GM21528 (cell line): ENCODE measurements at regions not wholly inside any gene's neighbourhood (a gene's known extent, or its start where the extent isn't known, plus 50 kb on each side); places are given as distances from the start of the nearest gene placed in this dataset.

ENCODE experiments used
- ATAC-seq: cut with Tn5 transposase; IDR thresholded peaks from one replicate; pipeline ENCODE4 v1.9.1; 2021; ENCODE audit warnings: mild to moderate bottlenecking, moderate library complexity; ENCODE audit not compliant: unreplicated experiment, low FRiP score

GRCh38 chr12:46503637-46504175, 131.1 kb upstream of the SLC38A2 start:
- ATAC-seq, result no peak

- ATAC-seq, result no peak
Measured at GRCh38 chr12:46500673-46501072, 128.1 kb upstream of the SLC38A2 start.

DNA sequence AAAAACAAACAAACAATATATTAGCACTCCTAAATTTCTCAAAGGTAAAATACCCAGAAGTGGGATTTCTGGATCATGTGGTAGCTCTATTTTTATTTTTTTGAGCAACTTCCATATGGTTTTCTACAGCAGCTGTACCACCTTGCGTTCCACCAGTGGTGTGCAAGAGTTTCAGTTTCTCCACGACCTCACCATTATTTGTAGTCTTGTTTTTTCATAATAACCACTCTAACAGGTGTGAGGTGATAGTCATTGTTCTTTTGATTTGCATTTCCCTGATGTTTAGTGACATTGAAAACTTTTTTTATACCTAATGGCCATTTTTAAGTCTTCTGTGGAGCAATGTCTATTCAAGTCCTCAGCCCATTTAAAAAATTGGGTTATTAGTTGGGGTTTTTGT, 127.3 kb upstream of the SLC38A2 start:
- ATAC-seq, result peak; percentile 80

DNA sequence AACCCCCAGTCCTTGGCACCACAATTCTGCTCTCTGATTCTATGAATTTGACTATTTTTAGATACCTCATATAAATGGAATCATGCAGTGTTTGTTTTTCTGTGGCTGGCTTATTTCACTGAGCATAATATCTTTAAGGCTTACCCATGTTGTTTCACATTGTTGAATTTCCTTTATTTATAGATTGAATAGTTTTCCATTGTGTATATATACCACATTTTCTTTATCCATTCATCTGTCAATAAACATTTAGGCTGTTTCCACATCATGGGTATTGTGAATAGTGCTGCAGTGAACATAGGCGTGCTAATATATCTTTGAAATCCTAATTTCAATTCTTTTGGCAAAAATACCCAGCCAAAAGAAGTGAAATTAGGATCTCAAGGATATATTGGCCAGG, 126.7 kb upstream of the SLC38A2 start:
- no peak for ATAC-seq

GRCh38 chr12:46497739-46498138, 125.2 kb upstream of the SLC38A2 start:
- ATAC-seq, result no peak

- ATAC-seq, result no peak
Measured at GRCh38 chr12:46494424-46494823, 121.9 kb upstream of the SLC38A2 start.

DNA sequence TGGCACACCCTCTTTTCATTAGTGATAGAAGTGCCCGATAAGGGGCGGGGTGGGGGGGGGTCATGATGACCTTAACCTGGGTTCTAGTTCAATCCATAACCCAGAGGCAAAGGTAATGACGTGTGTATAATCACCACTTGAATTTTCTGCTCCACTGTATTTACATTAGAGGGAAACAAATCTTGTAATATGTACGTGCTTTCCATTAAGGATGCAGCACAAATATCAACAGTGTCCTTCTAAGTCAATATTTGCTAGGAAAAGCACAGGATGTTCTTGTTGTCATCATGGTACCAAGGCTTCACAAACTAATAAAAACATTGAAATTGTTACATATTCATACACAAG, 121.2 kb upstream of the SLC38A2 start:
- no peak for ATAC-seq

GRCh38 chr12:46493150-46493833, 120.7 kb upstream of the SLC38A2 start:
- ATAC-seq, result no peak

DNA sequence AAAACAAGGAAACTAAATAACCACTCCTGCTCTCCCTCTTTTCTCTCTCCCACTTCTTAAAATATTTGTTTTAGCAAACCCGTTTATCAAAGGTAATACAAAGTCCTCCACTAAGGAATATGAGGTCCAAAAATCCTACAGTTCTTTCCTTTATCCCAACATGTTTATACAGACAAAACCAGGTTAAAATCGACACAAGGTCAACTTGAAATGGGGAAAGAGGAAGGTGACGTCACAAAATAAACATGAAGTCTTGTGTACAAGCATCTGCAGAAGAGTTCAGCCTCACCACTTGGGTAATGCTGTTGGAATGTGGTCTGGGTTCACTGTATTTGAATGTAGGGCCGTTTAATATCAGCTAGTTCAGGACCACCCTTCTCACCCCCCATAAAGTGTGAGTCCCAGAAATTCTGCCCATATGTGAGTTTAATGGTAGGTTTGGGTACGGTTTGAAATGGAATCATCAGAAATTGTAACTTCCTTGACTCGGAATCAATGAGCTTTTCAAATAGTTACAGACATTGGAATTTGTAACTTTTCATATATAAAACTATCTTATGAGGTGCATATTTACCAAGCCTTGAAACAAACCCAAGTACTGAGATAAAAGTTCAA, 120.0 kb upstream of the SLC38A2 start:
- ATAC-seq, result no peak

DNA sequence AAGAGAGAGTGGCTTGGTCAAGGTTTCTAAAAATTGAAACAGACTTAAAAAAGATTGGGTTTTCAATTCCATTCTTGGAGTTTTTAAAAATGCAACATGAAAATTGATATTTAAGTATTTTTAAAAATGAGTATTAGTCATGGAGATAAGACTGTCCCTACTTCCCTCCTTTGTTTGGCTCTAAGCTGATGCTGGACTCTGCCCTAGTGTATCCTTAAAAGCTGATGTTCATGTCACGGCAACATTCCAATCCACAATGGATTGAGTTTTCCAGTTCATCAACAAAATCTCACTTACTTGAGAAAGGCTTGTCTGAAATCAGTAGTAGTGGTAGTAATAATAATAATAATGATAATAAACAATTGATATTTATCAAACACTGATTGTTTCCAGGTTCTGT, 119.0 kb upstream of the SLC38A2 start:
- ATAC-seq, result no peak

- no peak for ATAC-seq
Measured at GRCh38 chr12:46490635-46491034, 118.1 kb upstream of the SLC38A2 start.

DNA sequence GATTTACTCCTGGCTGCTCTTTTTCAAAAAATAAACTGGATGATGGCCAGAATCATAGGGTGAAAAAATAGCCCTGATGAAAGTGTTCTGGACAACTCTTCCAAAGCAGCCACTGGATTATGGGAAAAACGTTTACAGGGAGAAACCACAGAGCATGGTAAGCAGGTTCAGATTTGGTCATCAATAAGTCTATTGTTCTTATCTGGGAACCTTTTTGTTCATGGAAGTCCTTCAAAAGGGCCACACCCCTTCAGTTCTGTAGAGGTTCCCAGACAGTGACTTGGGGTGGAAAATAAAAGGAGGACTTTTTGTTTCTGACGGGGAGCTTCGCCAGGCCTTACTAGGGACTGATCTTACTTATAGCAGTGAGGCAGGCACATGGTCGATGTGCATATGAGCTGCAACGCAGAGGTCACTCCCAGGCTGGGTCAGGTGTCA, 117.4 kb upstream of the SLC38A2 start:
- no peak for ATAC-seq

DNA sequence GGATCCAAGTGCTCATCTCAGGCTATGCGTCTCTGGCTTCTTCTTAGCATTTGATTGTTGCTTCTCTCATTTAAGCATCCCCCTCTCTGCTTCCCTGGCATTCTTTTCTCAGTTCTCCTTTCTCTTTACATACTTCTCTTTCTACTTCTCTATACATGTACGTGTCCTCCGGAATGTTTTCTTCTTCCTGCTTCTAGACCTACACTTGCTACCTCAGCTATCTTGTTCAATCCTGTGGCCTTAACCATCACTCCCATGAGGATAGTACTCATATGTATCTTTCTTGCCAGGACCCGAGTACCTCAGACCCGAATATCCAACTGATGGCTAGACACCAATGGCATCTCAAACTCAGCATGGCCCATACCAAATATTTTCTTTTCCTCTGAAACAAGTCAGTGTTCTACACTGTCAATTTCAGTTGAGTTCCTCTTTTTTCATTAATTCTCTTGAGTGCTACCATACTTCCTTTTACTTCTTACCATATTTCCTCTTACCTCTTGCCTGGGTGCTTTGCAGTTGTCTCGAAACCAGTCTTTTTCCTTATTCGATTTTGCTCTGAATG, 115.1 kb upstream of the SLC38A2 start:
- ATAC-seq, result no peak

- no peak for ATAC-seq
Measured at GRCh38 chr12:46486588-46486987, 114.0 kb upstream of the SLC38A2 start.

DNA sequence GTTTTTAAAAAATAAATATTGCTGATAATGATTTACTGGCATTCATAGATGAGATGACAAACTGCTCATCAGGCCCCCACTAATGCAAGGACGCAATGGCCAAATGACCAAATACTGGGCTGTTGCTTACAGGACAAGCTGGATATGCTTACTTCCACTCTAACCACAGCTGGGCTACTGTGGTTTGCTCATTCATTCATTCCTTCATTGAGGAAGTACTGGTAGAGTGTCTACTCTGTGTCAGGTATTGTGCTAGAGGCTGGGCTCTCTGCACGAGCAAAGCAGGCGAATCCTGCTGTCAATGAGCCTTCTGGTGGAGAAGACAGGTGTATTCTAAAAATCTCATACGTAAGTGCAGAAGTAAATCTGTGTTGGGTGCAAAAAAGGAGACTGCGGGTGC, 113.3 kb upstream of the SLC38A2 start:
- ATAC-seq, result no peak

DNA sequence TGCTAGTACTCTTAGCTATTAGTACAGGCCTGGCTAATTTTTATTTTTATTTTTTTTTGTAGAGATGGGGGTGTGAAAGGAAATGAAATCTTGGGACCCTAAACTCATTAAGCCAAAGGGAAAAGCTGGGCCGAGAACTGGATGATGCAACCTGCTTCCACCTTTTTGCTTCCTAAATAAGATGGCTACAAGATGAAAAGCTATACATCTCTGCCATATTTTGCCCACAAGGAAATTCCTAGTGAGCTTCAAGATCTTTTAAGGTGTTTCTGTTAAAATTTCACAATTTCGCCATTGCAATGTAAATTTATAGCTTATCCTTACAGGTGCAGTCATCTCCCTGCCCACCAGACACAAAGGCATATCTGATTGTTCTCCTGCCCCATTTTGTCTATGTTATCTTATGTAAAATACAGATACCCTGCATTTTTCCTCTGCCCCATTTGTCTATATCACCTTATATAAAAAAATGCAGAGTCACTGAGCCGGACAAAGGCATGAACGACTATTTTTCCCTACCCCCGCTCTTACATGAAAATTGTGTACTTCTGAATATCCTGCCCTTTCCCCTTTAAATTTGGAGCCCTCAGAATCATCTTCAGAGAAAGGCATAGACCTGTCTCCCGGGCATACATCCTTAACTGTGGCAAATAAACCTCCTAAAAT, 112.0 kb upstream of the SLC38A2 start:
- ATAC-seq, result no peak

- ATAC-seq, result no peak
Measured at GRCh38 chr12:46483572-46484395, 111.2 kb upstream of the SLC38A2 start.

- ATAC-seq, result no peak
Measured at GRCh38 chr12:46480724-46481123, 108.2 kb upstream of the SLC38A2 start.

- no peak for ATAC-seq
Measured at GRCh38 chr12:46480316-46480715, 107.7 kb upstream of the SLC38A2 start.

- no peak for ATAC-seq
Measured at GRCh38 chr12:46478123-46478522, 105.5 kb upstream of the SLC38A2 start.

DNA sequence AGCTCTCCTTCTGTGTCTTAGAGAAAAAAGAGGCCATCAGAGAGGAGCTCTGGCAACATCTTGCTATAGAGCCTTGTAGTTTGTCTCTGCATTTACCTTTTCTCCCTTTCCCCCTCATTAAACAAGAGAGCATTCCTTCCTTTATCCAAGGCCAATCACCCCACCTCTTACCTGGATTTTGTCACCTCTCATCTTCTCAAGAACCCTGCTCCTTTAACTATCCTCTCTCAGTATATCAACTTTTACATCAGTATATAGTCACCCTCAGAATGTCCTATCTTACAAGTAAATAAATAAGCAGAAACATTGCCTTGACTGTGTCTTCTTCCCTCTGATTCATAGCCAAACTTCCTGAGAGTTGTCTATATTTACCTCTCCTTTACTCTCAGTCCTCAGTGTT, 105.0 kb upstream of the SLC38A2 start:
- ATAC-seq, result no peak
